NCI-H2196 treated with DMSO at 0.1 percent for 48 hours (cell line): ENCODE measurements at regions not wholly inside any gene's neighbourhood (a gene's known extent, or its start where the extent isn't known, plus 50 kb on each side); places are given as distances from the start of the nearest gene placed in this dataset.

Source experiments
- DNase-seq: peaks from one replicate; lab custom pipeline; 2025; ENCODE audit not compliant: unreplicated experiment; lab: John Stamatoyannopoulos, UW

DNA sequence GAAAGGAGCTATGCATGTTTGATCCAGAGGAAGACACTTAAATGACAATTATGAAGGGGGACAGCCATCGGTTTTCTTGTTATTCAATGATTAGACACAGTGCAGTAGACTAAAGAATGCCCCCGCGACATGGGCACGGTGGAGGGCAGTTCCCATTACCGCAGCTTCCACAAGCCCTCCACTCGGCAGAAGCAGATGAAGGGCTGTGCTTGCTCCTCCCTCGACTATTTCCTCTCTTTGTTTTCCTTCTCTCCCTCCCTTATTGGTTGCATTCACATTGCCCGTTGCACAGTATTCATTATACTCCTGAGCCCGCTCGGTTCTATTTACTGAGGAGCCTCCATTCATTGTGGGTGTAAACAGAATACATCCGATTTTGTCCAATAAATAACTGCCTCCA lies 138.8 kb upstream of the RASSF8 start:
- DNase-seq, result no peak

DNA sequence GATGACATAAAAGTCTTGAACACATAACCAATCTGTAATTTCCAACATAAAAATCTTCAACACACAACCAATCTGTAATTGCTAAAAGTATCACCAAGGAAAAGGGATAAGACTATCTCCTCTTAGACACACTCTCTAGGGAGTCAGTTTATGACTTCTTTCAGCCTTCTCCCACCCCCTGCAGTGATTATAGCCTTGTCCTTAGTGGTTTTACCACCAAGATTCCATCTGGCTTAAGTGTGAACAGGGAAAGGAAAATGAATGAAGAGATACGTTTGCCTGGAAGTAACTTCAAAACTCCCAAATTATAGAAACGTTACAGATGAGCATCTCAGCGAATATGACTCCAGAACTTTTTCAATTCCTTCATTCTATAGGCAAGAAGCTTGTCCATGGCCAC lies 136.2 kb upstream of the RASSF8 start:
- DNase-seq, result no peak

DNA sequence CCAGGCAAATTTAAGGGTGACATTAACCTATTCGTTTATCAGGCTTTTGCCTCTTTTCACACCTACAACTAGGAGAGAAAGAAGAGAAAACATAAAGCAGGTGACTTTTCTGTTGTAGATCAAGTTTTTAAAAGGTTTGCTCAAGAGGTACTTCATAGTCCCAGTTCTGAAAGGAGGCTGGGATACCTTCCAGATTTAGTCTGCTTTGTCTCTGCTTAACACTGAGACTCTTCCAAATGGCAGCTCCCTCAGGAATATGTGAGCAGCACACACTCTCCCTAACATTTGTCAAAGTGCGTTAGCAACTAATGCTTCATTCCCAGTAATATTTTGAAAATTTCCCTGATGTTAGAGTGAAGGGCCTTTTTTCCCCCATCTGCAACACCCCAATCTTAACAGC lies 133.7 kb upstream of the RASSF8 start:
- no peak for DNase-seq

GRCh38 chr12:25825446-25825845 lies 133.0 kb upstream of the RASSF8 start:
- no peak for DNase-seq

- DNase-seq, result no peak
Measured at GRCh38 chr12:25827141-25827540, 131.3 kb upstream of the RASSF8 start.

DNA sequence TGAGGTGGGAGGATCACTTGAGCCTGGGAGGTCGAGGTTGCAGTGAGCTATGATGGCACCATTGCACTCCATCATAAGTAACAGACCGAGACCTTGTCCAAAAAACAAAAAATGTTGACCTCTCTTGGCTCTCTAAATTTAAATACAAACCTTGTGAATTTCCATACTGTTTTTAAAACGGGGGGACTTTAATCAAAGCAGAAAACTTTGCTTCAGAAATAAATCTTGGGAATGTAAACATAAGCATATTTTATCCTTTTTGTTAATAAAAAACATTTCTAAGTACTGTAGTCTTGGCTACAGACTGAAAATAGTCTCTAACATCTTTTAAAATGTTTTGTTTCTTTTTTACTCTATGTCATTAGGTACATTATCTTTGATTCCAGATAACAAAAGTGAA lies 130.7 kb upstream of the RASSF8 start:
- DNase-seq, result no peak

DNA sequence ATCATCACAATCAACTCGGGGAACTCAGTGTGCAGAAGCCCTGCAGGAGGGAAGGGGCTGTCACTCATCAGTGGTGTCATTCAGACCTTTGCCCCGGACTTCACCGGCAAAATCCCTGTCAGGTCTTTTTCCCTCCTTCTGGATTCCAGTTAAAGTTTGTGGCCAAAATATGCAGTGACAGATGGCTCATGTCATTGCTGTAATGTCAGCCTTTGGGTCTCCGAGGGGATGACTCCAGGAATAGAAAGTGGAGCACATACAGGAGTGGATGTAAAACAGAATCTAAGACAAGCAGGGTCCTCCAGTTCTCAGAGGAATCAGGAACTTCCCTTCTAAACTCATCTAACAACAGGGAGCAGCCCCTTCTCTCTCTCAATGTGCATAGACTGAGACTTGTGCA lies 130.3 kb upstream of the RASSF8 start:
- DNase-seq, result no peak

GRCh38 chr12:25829192-25829591 lies 129.3 kb upstream of the RASSF8 start:
- DNase-seq, result no peak

DNA sequence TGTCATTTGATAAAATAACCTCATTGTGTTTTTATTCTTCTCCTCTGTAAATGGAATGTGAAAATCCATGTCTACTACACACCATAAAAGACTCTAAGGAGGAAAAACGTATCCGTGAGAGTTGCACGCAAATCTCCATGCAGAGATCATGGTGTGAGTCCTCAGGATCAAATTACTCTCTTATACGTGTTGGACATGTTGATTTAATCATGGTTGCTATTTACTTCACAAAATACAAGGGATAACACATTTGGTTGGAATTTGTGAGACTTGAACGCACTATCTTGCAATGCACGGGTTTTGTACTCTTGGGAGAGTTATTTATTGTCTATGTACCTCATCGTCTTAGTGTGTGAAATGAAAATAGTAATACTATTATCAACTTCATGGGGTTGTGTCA lies 128.0 kb upstream of the RASSF8 start:
- no peak for DNase-seq

GRCh38 chr12:25833657-25834056 lies 124.8 kb upstream of the RASSF8 start:
- no peak for DNase-seq

- DNase-seq, result no peak
Measured at GRCh38 chr12:25835385-25835784, 123.1 kb upstream of the RASSF8 start.

DNA sequence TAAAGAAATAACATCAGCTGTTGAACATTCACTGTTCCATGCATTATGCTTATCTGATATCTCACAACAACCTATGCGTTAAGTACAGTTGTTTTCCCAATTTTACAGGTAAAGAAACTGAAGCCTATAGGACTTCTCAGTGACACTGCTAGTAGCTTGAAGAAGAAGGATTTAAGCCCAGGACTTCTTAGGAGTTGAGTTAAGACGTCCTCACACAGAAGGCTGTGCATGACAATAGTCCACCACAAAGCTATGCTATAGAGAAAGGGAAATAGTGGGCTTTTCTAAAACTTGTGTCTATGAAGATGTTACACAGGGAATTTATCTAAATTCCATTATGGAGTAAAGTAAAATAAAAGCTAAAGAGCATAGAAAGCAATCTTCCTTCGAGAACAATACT lies 120.5 kb upstream of the RASSF8 start:
- DNase-seq, result no peak

- DNase-seq, result no peak
Measured at GRCh38 chr12:25839470-25839869, 119.0 kb upstream of the RASSF8 start.

GRCh38 chr12:25840678-25841465 lies 117.6 kb upstream of the RASSF8 start:
- no peak for DNase-seq

DNA sequence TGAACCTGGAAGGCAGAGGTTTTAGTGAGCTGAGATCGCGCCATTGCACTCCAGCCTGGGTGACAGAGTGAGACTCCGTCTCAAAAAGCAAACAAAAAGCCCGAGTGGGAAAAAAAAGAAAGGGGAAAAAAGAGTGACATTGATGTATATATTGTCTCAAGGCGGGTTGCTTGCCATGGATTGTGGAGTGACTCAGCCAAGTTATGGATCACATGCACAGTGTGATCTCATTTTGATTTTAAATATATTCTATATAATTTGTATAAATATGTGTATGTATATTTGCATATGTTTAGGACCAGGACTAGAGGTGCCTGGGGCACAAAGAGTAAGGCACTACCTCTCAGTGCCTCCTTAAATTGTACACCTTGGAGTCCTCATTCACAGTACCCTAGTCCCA lies 116.2 kb upstream of the RASSF8 start:
- DNase-seq, result no peak

GRCh38 chr12:25843976-25844375 lies 114.5 kb upstream of the RASSF8 start:
- no peak for DNase-seq

GRCh38 chr12:25845415-25845814 lies 113.1 kb upstream of the RASSF8 start:
- no peak for DNase-seq

DNA sequence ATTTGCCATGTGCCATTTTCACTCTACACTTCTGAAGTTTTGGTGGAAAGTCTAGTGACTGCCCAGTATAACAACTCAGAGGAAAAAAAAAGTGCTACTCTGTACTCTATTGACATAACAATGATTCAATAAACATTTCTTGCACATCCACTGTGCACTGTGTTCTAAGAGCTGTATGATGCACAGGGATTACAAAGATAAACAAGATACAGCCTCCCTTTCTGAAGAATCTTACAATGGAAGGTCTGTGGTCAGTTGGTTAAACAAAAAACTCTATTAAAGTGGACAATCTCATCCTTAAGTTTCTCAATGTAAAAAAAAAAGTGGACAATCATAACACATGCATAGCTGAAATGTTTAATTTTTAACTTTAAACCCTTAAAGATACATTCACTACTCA lies 105.7 kb upstream of the RASSF8 start:
- DNase-seq, result no peak

- DNase-seq, result no peak
Measured at GRCh38 chr12:25853316-25854095, 105.0 kb upstream of the RASSF8 start.

- no peak for DNase-seq
Measured at GRCh38 chr12:25854991-25855390, 103.5 kb upstream of the RASSF8 start.

GRCh38 chr12:25855716-25856115 lies 102.8 kb upstream of the RASSF8 start:
- no peak for DNase-seq

DNA sequence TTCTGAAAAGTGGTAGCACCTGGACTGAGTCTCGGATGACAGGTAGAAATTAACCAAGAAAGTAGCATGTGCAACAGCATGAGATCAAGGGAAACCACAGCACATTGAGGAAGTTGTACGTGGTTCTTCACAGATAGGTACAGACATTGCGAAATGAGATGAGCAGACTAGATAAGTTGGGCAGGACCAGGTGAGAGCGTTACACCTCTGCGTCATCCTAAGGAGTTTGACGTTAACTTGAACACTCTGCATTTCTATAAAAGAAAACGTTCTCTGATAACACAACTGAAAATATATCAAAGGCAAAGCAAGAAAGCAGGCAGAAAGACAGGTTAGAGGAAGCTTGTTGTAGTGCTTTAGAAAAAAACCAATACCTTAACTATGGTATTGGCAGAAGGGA lies 98.5 kb upstream of the RASSF8 start:
- DNase-seq, result no peak

DNA sequence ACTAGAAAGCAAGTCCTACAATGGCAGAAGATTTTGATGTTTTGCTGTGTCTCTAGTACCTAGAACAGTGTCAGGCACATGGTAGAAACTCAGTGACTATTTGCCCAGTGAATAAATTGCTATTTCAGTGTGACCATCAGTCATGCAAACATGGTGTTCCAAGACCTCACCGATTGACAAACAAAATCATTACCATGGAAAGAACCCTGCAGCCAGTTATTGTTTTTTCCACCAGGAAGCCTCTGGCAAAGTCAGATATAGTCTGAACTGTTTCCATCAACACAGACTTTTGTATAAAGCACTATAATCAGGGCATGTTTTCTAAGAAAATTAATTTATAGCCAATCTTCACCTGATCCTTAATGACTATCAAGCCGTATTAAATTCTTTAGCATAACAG lies 97.3 kb upstream of the RASSF8 start:
- DNase-seq, result no peak
